ENCODE measurements at regions not wholly inside any gene's neighbourhood (a gene's known extent, or its start where the extent isn't known, plus 50 kb on each side); places are given as distances from the start of the nearest gene placed in this dataset.
"Not testable (repeated sequence)": the region's sequence is repeated elsewhere in the genome, so short reads cannot be mapped to it uniquely, and the experiment has no call there.

- DNase-seq (ENCODE audit: low spot score), result no peak
Measured at GRCh38 chrX:109172091-109172602, 309.7 kb downstream of the GUCY2F start.

- no peak for DNase-seq (ENCODE audit: low spot score)
Measured at GRCh38 chrX:109155161-109155560, 326.7 kb downstream of the GUCY2F start.

GRCh38 chrX:109144173-109144572 is 337.7 kb downstream of the GUCY2F start:
- DNase-seq (ENCODE audit: low spot score), result not testable (repeated sequence)

- DNase-seq (ENCODE audit: low spot score), result no peak
Measured at GRCh38 chrX:109140463-109140862, 341.4 kb downstream of the GUCY2F start.

GRCh38 chrX:109134777-109135176 is 347.1 kb downstream of the GUCY2F start:
- DNase-seq (ENCODE audit: low spot score), result no peak

GRCh38 chrX:109125304-109125703 is 356.6 kb downstream of the GUCY2F start:
- DNase-seq (ENCODE audit: low spot score), result no peak

GRCh38 chrX:109089359-109089758 is 353.0 kb upstream of the IRS4 start:
- DNase-seq (ENCODE audit: low spot score), result no peak

GRCh38 chrX:109077788-109078187 is 341.4 kb upstream of the IRS4 start:
- DNase-seq (ENCODE audit: low spot score), result no peak

- DNase-seq (ENCODE audit: low spot score), result not testable (repeated sequence)
Measured at GRCh38 chrX:109054181-109054581, 317.8 kb upstream of the IRS4 start.

GRCh38 chrX:109049903-109050302 is 313.5 kb upstream of the IRS4 start:
- DNase-seq (ENCODE audit: low spot score), result no peak

GRCh38 chrX:109049416-109049815 is 313.1 kb upstream of the IRS4 start:
- DNase-seq (ENCODE audit: low spot score), result no peak

- no peak for DNase-seq (ENCODE audit: low spot score)
Measured at GRCh38 chrX:109040057-109040456, 303.7 kb upstream of the IRS4 start.

GRCh38 chrX:109036624-109037023 is 300.3 kb upstream of the IRS4 start:
- DNase-seq (ENCODE audit: low spot score), result no peak

GRCh38 chrX:108993909-108994308 is 257.5 kb upstream of the IRS4 start:
- DNase-seq (ENCODE audit: low spot score), result no peak

- DNase-seq (ENCODE audit: low spot score), result not testable (repeated sequence)
Measured at GRCh38 chrX:108972899-108973298, 236.5 kb upstream of the IRS4 start.

- no peak for DNase-seq (ENCODE audit: low spot score)
Measured at GRCh38 chrX:108947205-108947604, 210.8 kb upstream of the IRS4 start.

GRCh38 chrX:108946531-108946930 is 210.2 kb upstream of the IRS4 start:
- no peak for DNase-seq (ENCODE audit: low spot score)

- DNase-seq (ENCODE audit: low spot score), result no peak
Measured at GRCh38 chrX:108945883-108946523, 209.6 kb upstream of the IRS4 start.

GRCh38 chrX:108914791-108915190 is 178.4 kb upstream of the IRS4 start:
- DNase-seq (ENCODE audit: low spot score), result no peak

- DNase-seq (ENCODE audit: low spot score), result not testable (repeated sequence)
Measured at GRCh38 chrX:108903831-108904230, 167.5 kb upstream of the IRS4 start.

GRCh38 chrX:108900333-108900732 is 164.0 kb upstream of the IRS4 start:
- no peak for DNase-seq (ENCODE audit: low spot score)

- not testable (repeated sequence) for DNase-seq (ENCODE audit: low spot score)
Measured at GRCh38 chrX:108896349-108896748, 160.0 kb upstream of the IRS4 start.

GRCh38 chrX:108892501-108892900 is 156.1 kb upstream of the IRS4 start:
- no peak for DNase-seq (ENCODE audit: low spot score)

- DNase-seq (ENCODE audit: low spot score), result no peak
Measured at GRCh38 chrX:108875548-108875947, 139.2 kb upstream of the IRS4 start.
